ENCODE measurements at regions not wholly inside any gene's neighbourhood (a gene's known extent, or its start where the extent isn't known, plus 50 kb on each side); places are given as distances from the start of the nearest gene placed in this dataset.

- no peak for TF ChIP-seq TAF1 (IDR thresholded peaks at IDR 0.05; ENCODE audit: borderline replicate concordance, insufficient read depth, low read length)
These were observed 78.2 kb upstream of the GPR12 start for GRCh38 chr13:26838821-26839220.

DNA sequence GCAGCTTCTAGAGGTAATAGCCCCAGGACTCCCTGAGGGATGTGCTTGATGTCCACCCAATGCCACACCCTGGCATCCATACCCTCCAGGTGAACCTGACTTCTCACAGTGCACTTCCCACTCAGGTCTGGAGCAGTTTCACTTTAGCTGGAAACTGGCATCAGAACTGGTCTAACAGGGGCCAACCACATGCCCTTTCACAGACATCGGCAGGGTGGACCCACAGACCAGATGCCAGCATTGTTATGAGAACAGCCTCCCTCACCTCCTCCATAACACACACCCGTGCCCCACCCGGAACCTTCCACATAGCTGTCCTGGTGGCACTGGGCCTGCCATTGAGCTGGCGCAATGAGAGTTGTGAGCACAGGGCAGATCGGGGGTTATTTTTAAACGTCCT, 77.4 kb upstream of the GPR12 start:
- TF ChIP-seq POLR2AphosphoS5 (IDR thresholded peaks at IDR 0.05; ENCODE audit: low read depth, low read length) = no peak
- no peak for TF ChIP-seq SIN3A (IDR thresholded peaks at IDR 0.05; ENCODE audit: borderline replicate concordance, insufficient read depth, low read length)
- no peak for TF ChIP-seq REST (IDR thresholded peaks at IDR 0.05; ENCODE audit: insufficient read depth in 1 of 2, low read depth in 2 of 2, low read length in 2 of 2)
- no peak for TF ChIP-seq TAF1 (IDR thresholded peaks at IDR 0.05; ENCODE audit: borderline replicate concordance, insufficient read depth, low read length)
- no peak for TF ChIP-seq FOXP2 (optimal IDR thresholded peaks at IDR 0.05; ENCODE audit: borderline replicate concordance, extremely low read depth, extremely low read length, insufficient read depth)

DNA sequence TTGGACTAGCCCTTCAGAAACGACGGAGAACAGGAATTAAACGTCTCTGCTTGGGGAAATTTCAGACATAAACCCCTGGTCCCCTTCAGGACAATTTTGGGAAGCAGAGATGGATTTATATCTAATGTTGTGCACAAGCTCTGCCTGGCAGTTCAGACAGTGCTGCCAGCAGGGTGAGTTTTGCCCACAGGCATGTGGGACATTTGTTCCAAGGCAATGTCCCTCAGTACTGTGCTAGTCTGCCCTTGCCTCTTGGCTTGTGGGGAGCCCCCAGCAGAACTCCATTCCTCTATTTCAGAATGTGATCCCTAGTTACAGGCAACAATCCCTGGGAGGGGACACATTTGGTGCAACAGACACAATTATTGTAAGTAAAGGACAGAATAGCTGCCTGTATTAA, 76.5 kb upstream of the GPR12 start:
- TF ChIP-seq POLR2AphosphoS5 (IDR thresholded peaks at IDR 0.05; ENCODE audit: low read depth, low read length) = no peak
- no peak for TF ChIP-seq TAF1 (IDR thresholded peaks at IDR 0.05; ENCODE audit: borderline replicate concordance, insufficient read depth, low read length)
- TF ChIP-seq FOXP2 (optimal IDR thresholded peaks at IDR 0.05; ENCODE audit: borderline replicate concordance, extremely low read depth, extremely low read length, insufficient read depth) = no peak

DNA sequence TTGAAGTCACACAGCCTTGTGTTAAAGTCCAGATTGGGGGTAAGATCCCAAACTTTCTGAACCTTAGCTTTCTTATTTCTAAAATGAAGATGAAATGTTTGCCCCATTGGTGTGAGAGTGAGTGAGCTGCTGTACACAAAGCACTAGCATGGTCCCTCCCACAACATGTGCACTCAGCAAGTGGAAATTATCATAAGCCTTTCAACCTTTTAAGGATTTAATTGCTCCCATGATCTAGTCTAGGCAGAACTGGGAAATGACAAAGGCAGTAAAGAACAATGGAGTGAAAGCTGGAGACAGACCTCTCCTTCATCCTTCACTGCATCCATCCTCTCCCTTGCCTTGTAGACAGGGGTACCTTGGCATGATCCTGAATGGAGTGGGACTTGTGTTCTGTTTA, 76.0 kb upstream of the GPR12 start:
- TF ChIP-seq TAF1 (IDR thresholded peaks at IDR 0.05; ENCODE audit: borderline replicate concordance, insufficient read depth, low read length) (no peak), SIN3A (IDR thresholded peaks at IDR 0.05; ENCODE audit: borderline replicate concordance, insufficient read depth, low read length) (no peak), FOXP2 (optimal IDR thresholded peaks at IDR 0.05; ENCODE audit: borderline replicate concordance, extremely low read depth, extremely low read length, insufficient read depth) (no peak), REST (IDR thresholded peaks at IDR 0.05; ENCODE audit: insufficient read depth in 1 of 2, low read depth in 2 of 2, low read length in 2 of 2) (no peak), POLR2AphosphoS5 (IDR thresholded peaks at IDR 0.05; ENCODE audit: low read depth, low read length) (no peak)

DNA sequence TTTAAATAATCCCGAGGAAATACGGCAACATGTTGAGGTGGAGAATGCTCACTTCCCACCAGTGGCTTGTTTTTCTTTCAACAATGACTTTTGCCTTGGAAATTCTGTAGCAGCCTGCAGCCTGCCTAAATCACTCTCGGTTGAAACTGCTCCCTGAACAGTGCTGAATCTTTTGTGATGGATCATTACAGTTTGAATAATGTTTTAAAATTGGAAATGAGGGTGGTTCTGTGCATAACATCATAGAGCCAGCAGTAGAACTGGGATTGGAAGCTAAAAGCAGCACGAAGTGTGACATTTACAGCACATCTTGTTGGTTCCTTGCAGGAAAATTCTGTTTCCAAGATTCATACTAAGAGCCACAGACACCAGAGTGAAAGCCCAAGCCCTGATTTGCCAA, 74.1 kb upstream of the GPR12 start:
- no peak for TF ChIP-seq TAF1 (IDR thresholded peaks at IDR 0.05; ENCODE audit: borderline replicate concordance, insufficient read depth, low read length)
- no peak for TF ChIP-seq FOXP2 (optimal IDR thresholded peaks at IDR 0.05; ENCODE audit: borderline replicate concordance, extremely low read depth, extremely low read length, insufficient read depth)
- no peak for TF ChIP-seq POLR2AphosphoS5 (IDR thresholded peaks at IDR 0.05; ENCODE audit: low read depth, low read length)
- TF ChIP-seq REST (IDR thresholded peaks at IDR 0.05; ENCODE audit: insufficient read depth in 1 of 2, low read depth in 2 of 2, low read length in 2 of 2) = no peak
- no peak for TF ChIP-seq SIN3A (IDR thresholded peaks at IDR 0.05; ENCODE audit: borderline replicate concordance, insufficient read depth, low read length)

DNA sequence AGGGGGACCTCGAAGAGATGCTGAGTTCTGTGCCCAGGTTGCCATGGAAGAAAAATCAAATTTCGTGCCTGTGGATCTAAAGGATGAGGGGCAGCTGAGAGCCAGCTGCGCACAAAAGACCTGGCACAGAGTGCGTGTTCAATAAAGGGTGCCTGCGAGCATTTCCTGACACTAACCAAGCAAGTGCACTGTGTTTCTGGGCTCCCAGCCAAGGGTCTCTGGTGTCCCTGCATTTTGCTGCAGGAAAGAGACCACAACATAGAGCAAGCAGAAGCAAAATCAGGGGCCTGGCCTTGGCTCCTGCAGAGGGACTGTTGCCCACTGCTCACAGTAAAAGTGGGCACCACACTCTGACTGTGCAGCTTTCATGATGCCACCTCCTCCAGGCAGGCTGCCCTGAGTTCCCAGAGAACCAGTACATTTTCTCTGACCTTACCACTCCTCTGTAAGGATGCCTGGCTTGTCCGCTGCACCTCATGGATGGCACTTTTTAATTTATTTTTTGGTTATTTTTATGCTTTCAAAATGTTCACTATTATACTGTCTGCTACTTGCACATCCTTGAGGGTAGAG, 70.8 kb upstream of the GPR12 start:
- TF ChIP-seq SIN3A (IDR thresholded peaks at IDR 0.05; ENCODE audit: borderline replicate concordance, insufficient read depth, low read length) = no peak
- TF ChIP-seq REST (IDR thresholded peaks at IDR 0.05; ENCODE audit: insufficient read depth in 1 of 2, low read depth in 2 of 2, low read length in 2 of 2) = no peak
- no peak for TF ChIP-seq POLR2AphosphoS5 (IDR thresholded peaks at IDR 0.05; ENCODE audit: low read depth, low read length)
- TF ChIP-seq FOXP2 (optimal IDR thresholded peaks at IDR 0.05; ENCODE audit: borderline replicate concordance, extremely low read depth, extremely low read length, insufficient read depth) = no peak
- no peak for TF ChIP-seq TAF1 (IDR thresholded peaks at IDR 0.05; ENCODE audit: borderline replicate concordance, insufficient read depth, low read length)
